ENCODE measurements at regions not wholly inside any gene's neighbourhood (a gene's known extent, or its start where the extent isn't known, plus 50 kb on each side); places are given as distances from the start of the nearest gene placed in this dataset.

GRCh38 chr10:90437452-90437851 is 420.4 kb downstream of the HTR7 start:
- TF ChIP-seq RAD21 (IDR thresholded peaks at IDR 0.05) (peak in 1 of 2 donors; percentile 4), EGR1 (IDR thresholded peaks at IDR 0.05; ENCODE audit: low read depth in 2 of 2) (no peak), GABPA (IDR thresholded peaks at IDR 0.05 in 1 of 2, conservative IDR thresholded peaks at IDR 0.05 in 1 of 2) (no peak), SP1 (IDR thresholded peaks at IDR 0.05) (no peak), JUND (IDR thresholded peaks at IDR 0.05) (no peak), TAF1 (conservative IDR thresholded peaks at IDR 0.05) (no peak), CTCF (IDR thresholded peaks at IDR 0.05; ENCODE audit: low read depth, low read length, missing input control) (no peak)
